Astrocyte (in vitro differentiated cells and primary cell): ENCODE measurements at regions not wholly inside any gene's neighbourhood (a gene's known extent, or its start where the extent isn't known, plus 50 kb on each side); places are given as distances from the start of the nearest gene placed in this dataset.

Experiments used
- EZH2 ChIP-seq: IDR thresholded peaks from 2 replicates; pipeline ENCODE4 v1.6.1; 2012; ENCODE audit warnings: mild to moderate bottlenecking, low read length, inconsistent platforms; ENCODE audit not compliant: insufficient read depth
- TF ChIP-seq, protein P1 (sequence below): IDR thresholded peaks from 2 replicates; pipeline ENCODE4 v1.5.1; 2011; ENCODE audit warnings: low read depth, mild to moderate bottlenecking, inconsistent platforms, low read length, moderate library complexity; ENCODE audit not compliant: insufficient read depth

DNA sequence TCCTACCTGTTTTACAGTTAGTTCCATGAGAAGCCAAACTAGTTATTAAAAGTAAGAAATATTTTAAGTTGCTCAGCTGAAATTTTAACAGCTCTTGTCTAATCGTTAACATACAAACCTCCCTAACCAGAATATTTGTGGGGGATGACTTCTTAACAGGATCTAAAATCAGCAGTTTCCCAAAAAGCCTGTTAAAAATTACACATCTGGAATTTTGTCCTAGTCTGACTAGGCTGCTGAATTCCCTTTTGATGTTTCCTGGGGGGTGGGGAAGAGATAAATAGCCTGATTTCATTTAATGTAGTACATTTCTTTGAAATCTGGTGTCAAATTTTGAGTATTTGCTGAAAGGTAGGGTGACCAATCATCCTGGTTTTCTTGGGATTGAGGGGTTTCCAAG lies 78.8 kb upstream of the ARHGAP29 start:
- TF ChIP-seq, protein P1, sequence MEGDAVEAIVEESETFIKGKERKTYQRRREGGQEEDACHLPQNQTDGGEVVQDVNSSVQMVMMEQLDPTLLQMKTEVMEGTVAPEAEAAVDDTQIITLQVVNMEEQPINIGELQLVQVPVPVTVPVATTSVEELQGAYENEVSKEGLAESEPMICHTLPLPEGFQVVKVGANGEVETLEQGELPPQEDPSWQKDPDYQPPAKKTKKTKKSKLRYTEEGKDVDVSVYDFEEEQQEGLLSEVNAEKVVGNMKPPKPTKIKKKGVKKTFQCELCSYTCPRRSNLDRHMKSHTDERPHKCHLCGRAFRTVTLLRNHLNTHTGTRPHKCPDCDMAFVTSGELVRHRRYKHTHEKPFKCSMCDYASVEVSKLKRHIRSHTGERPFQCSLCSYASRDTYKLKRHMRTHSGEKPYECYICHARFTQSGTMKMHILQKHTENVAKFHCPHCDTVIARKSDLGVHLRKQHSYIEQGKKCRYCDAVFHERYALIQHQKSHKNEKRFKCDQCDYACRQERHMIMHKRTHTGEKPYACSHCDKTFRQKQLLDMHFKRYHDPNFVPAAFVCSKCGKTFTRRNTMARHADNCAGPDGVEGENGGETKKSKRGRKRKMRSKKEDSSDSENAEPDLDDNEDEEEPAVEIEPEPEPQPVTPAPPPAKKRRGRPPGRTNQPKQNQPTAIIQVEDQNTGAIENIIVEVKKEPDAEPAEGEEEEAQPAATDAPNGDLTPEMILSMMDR, result no peak
- no peak for TF ChIP-seq EZH2
